Osteocyte (in vitro differentiated cells): ENCODE measurements at regions not wholly inside any gene's neighbourhood (a gene's known extent, or its start where the extent isn't known, plus 50 kb on each side); places are given as distances from the start of the nearest gene placed in this dataset.

Experiments used
- DNase-seq: peaks from one replicate; pipeline ENCODE4 v3.0.0; 2021; ENCODE audit warnings: mixed read lengths; ENCODE audit not compliant: unreplicated experiment; ENCODE audit errors: extremely low spot score
- H3K27ac Mint-ChIP-seq: one replicate; pipeline ENCODE4 v1.8.0; 2021; ENCODE audit warnings: mild to moderate bottlenecking, mixed read lengths; ENCODE audit not compliant: unreplicated experiment
- H3K27me3 Mint-ChIP-seq: one replicate; pipeline ENCODE4 v1.8.0; 2021; ENCODE audit warnings: mixed read lengths; ENCODE audit not compliant: unreplicated experiment
- H3K36me3 Mint-ChIP-seq: one replicate; pipeline ENCODE4 v1.8.0; 2021; ENCODE audit warnings: mixed read lengths; ENCODE audit not compliant: unreplicated experiment
- H3K4me1 Mint-ChIP-seq: one replicate; pipeline ENCODE4 v1.8.0; 2021; ENCODE audit warnings: mixed read lengths; ENCODE audit not compliant: unreplicated experiment
- H3K4me3 Mint-ChIP-seq: one replicate; pipeline ENCODE4 v1.8.0; 2021; ENCODE audit warnings: mild to moderate bottlenecking, moderate library complexity, mixed read lengths; ENCODE audit not compliant: unreplicated experiment
- H3K9me3 Mint-ChIP-seq: one replicate; pipeline ENCODE4 v1.8.0; 2021; ENCODE audit warnings: mixed read lengths; ENCODE audit not compliant: unreplicated experiment
- CTCF ChIP-seq: fragments of 200-600 bp; sonication (generic); IDR thresholded peaks from 2 replicates; pipeline ENCODE4 v1.5.0; 2021; ENCODE audit warnings: antibody characterized with exemption, mild to moderate bottlenecking, moderate library complexity

- peaks cover 1% of the 10 kb centered on the region for H3K4me1 Mint-ChIP-seq
- H3K36me3 Mint-ChIP-seq, result no peaks in the 10 kb centered on the region
- DNase-seq, result no peak
- no peak overlapping the region for H3K4me3 Mint-ChIP-seq
- peaks cover 30% of the 10 kb centered on the region for H3K9me3 Mint-ChIP-seq
- H3K27ac Mint-ChIP-seq, result no peak overlapping the region
- H3K27me3 Mint-ChIP-seq, result no peaks in the 10 kb centered on the region
- no peak for TF ChIP-seq CTCF
Observed at GRCh38 chr18:72452328-72452727, 91.8 kb downstream of the CBLN2 start.

DNA sequence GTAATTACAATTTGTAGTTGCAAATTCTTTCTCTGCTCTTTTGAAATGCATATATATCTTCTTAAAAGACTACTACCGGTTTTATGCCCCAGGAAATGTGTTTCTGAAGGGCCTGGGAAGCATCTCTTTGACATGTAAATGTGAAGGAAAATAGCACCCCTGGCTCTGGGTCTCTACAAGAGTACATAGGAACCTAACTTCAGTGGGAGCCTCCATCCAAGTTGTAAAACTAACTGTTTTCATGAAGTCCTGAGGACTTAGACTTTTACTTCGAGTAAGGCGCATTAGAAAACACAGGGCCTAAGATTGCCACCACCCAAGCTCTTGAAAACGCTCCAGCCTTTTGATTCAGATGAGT, 99.4 kb downstream of the CBLN2 start:
- no peak overlapping the region for H3K4me3 Mint-ChIP-seq
- no peaks in the 10 kb centered on the region for H3K27me3 Mint-ChIP-seq
- DNase-seq, result no peak
- TF ChIP-seq CTCF, result no peak
- H3K9me3 Mint-ChIP-seq, result no peaks in the 10 kb centered on the region
- H3K27ac Mint-ChIP-seq, result no peak overlapping the region
- H3K4me1 Mint-ChIP-seq, result no peaks in the 10 kb centered on the region
- H3K36me3 Mint-ChIP-seq, result no peaks in the 10 kb centered on the region

DNA sequence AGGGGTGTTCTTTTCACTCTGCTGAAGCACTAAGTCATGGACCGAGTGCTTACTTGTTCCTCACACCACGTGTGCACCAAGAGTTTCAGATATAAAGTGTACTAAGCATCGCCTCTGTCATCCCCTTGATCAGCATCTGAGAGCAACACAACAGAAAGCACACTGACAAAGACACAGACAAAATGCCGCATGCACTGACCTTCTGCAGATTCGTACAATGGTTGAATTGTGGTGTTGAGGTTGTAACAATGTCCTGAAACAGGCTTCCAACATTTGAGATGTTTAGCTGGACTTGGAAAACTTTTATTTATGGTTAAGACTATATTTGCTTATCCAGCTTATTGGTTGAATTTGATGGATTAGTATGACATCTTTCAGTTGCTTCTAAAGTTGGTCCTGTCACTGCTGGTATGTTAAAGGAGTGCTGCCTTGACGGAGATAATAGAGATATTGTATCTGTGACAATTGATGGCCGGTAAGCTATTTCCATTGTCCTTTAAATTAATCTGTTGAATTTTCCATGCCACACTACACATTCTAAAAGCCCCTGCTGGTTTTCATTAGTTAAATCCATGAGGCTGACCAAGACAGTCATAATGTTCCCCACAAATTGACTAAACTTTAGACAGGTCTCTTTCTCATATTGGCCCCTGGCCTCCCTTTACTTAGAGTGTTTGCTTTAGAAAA, 99.9 kb downstream of the CBLN2 start:
- TF ChIP-seq CTCF, result no peak
- Mint-ChIP-seq H3K27me3 (no peaks in the 10 kb centered on the region), H3K9me3 (no peaks in the 10 kb centered on the region)

DNA sequence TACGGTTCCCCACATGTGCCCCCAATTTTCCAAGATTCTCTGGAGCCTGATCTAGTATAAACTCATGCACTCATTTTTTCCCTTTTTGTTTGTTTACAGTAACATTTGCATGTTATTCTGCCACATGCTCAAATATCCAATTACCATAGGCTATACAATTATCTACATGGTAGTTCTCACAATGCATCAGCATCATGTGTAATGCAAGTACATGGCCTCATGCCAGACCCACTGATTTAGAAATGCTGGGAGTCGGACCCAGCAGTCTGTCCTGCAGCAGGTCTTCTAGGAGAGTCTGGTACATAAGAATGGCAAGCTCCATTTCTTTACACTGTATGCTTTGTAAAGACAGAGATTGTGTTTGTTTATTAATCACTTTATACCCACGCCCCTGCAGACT, 107.7 kb downstream of the CBLN2 start:
- H3K4me1 Mint-ChIP-seq, result no peaks in the 10 kb centered on the region
- no peak overlapping the region for H3K4me3 Mint-ChIP-seq
- no peak for DNase-seq
- no peaks in the 10 kb centered on the region for H3K36me3 Mint-ChIP-seq
- H3K27ac Mint-ChIP-seq, result no peak overlapping the region
- peaks cover 2% of the 10 kb centered on the region for H3K27me3 Mint-ChIP-seq
- peaks cover 7% of the 10 kb centered on the region for H3K9me3 Mint-ChIP-seq
- no peak for TF ChIP-seq CTCF

More for the DNA sequence above, 99.9 kb downstream of the CBLN2 start:
- H3K4me3 Mint-ChIP-seq, result no peak overlapping the region
- DNase-seq, result no peak
- H3K27ac Mint-ChIP-seq, result no peak overlapping the region
- no peaks in the 10 kb centered on the region for H3K36me3 Mint-ChIP-seq
- no peaks in the 10 kb centered on the region for H3K4me1 Mint-ChIP-seq

- no peak overlapping the region for H3K27ac Mint-ChIP-seq
- peaks cover 2% of the 10 kb centered on the region for H3K27me3 Mint-ChIP-seq
- H3K4me3 Mint-ChIP-seq, result no peak overlapping the region
- no peaks in the 10 kb centered on the region for H3K4me1 Mint-ChIP-seq
- no peak for DNase-seq
- TF ChIP-seq CTCF, result no peak
- peaks cover 17% of the 10 kb centered on the region for H3K9me3 Mint-ChIP-seq
- H3K36me3 Mint-ChIP-seq, result no peaks in the 10 kb centered on the region
Observed at GRCh38 chr18:72433756-72434155, 110.4 kb downstream of the CBLN2 start.
